SK-N-SH (cell line): ENCODE measurements at regions not wholly inside any gene's neighbourhood (a gene's known extent, or its start where the extent isn't known, plus 50 kb on each side); places are given as distances from the start of the nearest gene placed in this dataset.

Experiments used
- CTCF ChIA-PET: fragments of 300-600, 350-600 bp; formaldehyde crosslinking; extraction: SDS; loops from one replicate; lab custom pipeline; 2021; lab: Yijun Ruan, JAX
- POLR2A ChIA-PET: fragments of 350-600 bp; sonication (Branson Sonifier 250); formaldehyde crosslinking; extraction: SDS; loops from one replicate; lab custom pipeline; 2020; ENCODE audit warnings: antibody characterized with exemption, inconsistent platforms; lab: Yijun Ruan, JAX
- DNase-seq: peaks from one replicate; pipeline ENCODE4 v3.0.0; 2012
- H2AFZ ChIP-seq: fragments of 200-600 bp; sonication (generic); 2 replicates; pipeline ENCODE4 v1.8.1; 2016; ENCODE audit warnings: antibody characterized with exemption, mild to moderate bottlenecking, low read depth
- H3F3A ChIP-seq: fragments of 200-600 bp; sonication (generic); replicated peaks from 2 replicates; pipeline ENCODE3; 2016; ENCODE audit warnings: antibody characterized with exemption, mild to moderate bottlenecking; ENCODE audit not compliant: insufficient read depth
- H3K27ac ChIP-seq, 2 experiments: fragments of 200-500 bp in 1 of 2; fragments of 200-600 bp in 1 of 2; sonication (Bioruptor generic) in 1 of 2; sonication (generic), shearing (Covaris generic) in 1 of 2; 2 replicates each; pipeline versions ENCODE4 v1.5.1 to v1.6.1; 2014 to 2016; ENCODE audit warnings: low read depth in 2 of 2, inconsistent platforms in 1 of 2, low read length in 1 of 2, mild to moderate bottlenecking in 1 of 2, mixed read lengths in 1 of 2
- H3K27me3 ChIP-seq: fragments of 200-600 bp; sonication (generic), shearing (Covaris generic); 2 replicates; pipeline ENCODE4 v1.6.1; 2016; ENCODE audit warnings: mixed run types; ENCODE audit not compliant: insufficient read depth
- H3K36me3 ChIP-seq, 2 experiments: fragments of 200-500 bp in 1 of 2; fragments of 200-600 bp in 1 of 2; sonication (Bioruptor generic) in 1 of 2; sonication (generic) in 1 of 2; replicated peaks in 1 of 2; 2 replicates each; pipeline versions ENCODE3 to v1.5.1; 2014 to 2016; ENCODE audit warnings: low read length in 1 of 2, mild to moderate bottlenecking in 1 of 2; ENCODE audit not compliant: insufficient read depth in 2 of 2, control insufficient read depth in 1 of 2
- H3K4me1 ChIP-seq, 2 experiments: fragments of 200-500 bp in 1 of 2; fragments of 200-600 bp in 1 of 2; sonication (Bioruptor generic) in 1 of 2; sonication (generic), shearing (Covaris generic) in 1 of 2; 2 replicates each; pipeline versions ENCODE4 v1.5.1 to v1.6.1; 2014 to 2016; ENCODE audit warnings: low read depth in 1 of 2, low read length in 1 of 2, mixed run types in 1 of 2; ENCODE audit not compliant: insufficient read depth in 2 of 2, control insufficient read depth in 1 of 2
- H3K4me2 ChIP-seq: fragments of 200-600 bp; sonication (generic), shearing (Covaris generic); 2 replicates; pipeline ENCODE4 v1.6.1; 2017; ENCODE audit warnings: mixed run types
- H3K4me3 ChIP-seq, 2 experiments: fragments of 200-500 bp in 1 of 2; fragments of 200-600 bp in 1 of 2; sonication (Bioruptor generic) in 1 of 2; sonication (generic), shearing (Covaris generic) in 1 of 2; 2 replicates each; pipeline versions ENCODE4 v1.5.1 to v1.8.1; 2014 to 2016; ENCODE audit warnings: low read depth in 2 of 2, inconsistent platforms in 1 of 2, low read length in 1 of 2, mild to moderate bottlenecking in 1 of 2, mixed read lengths in 1 of 2, moderate library complexity in 1 of 2
- H3K79me2 ChIP-seq: fragments of 200-600 bp; sonication (generic); 2 replicates; pipeline ENCODE4 v1.8.1; 2017; ENCODE audit warnings: mild to moderate bottlenecking; ENCODE audit not compliant: insufficient read depth
- H3K9ac ChIP-seq: fragments of 200-600 bp; sonication (generic); 2 replicates; pipeline ENCODE4 v1.6.1; 2017; ENCODE audit warnings: mixed run types
- H3K9me2 ChIP-seq: fragments of 200-600 bp; sonication (generic); 2 replicates; pipeline ENCODE4 v1.6.1; 2017; ENCODE audit warnings: mixed run types
- H3K9me3 ChIP-seq: fragments of 200-600 bp; sonication (generic); 2 replicates; pipeline ENCODE4 v1.6.1; 2017; ENCODE audit warnings: mixed run types, mild to moderate bottlenecking, moderate library complexity
- H4K20me1 ChIP-seq: fragments of 200-600 bp; sonication (generic); 2 replicates; pipeline ENCODE4 v1.6.1; 2017; ENCODE audit warnings: mild to moderate bottlenecking, mixed run types; ENCODE audit not compliant: insufficient read depth
- ELF1 ChIP-seq: IDR thresholded peaks from 2 replicates; pipeline ENCODE4 v1.4.0; 2012
- EP300 ChIP-seq, 2 experiments: IDR thresholded peaks; 2 replicates each; pipeline versions ENCODE4 v1.4.0 to v1.6.1; 2012; ENCODE audit warnings: borderline replicate concordance in 1 of 2, low read depth in 1 of 2, low read length in 1 of 2
- GABPA ChIP-seq: IDR thresholded peaks from 2 replicates; pipeline ENCODE4 v1.4.0; 2012; ENCODE audit warnings: low read depth, mild to moderate bottlenecking
- IRF3 ChIP-seq: fragments of 150-350 bp; IDR thresholded peaks from 2 replicates; pipeline ENCODE4 v1.6.1; 2016; ENCODE audit warnings: mild to moderate bottlenecking, low read depth, low read length
- JUND ChIP-seq: IDR thresholded peaks from 2 replicates; pipeline ENCODE4 v1.4.0; 2012
- MEF2A ChIP-seq: IDR thresholded peaks from 2 replicates; pipeline ENCODE4 v1.4.0; 2012; ENCODE audit warnings: low read depth, borderline replicate concordance
- NFIC ChIP-seq: IDR thresholded peaks from 2 replicates; pipeline ENCODE4 v1.4.0; 2012; ENCODE audit warnings: borderline replicate concordance
- NRF1 ChIP-seq: IDR thresholded peaks from 2 replicates; pipeline ENCODE4 v1.6.1; 2012; ENCODE audit warnings: low read depth, mild to moderate bottlenecking, low read length
- RAD21 ChIP-seq: IDR thresholded peaks from 2 replicates; pipeline ENCODE4 v1.6.1; 2012; ENCODE audit warnings: mild to moderate bottlenecking, low read length
- REST ChIP-seq: IDR thresholded peaks from 2 replicates; pipeline ENCODE4 v1.6.1; 2012; ENCODE audit warnings: mild to moderate bottlenecking, low read depth, low read length, moderate library complexity
- RFX5 ChIP-seq: IDR thresholded peaks from 2 replicates; pipeline ENCODE4 v1.6.1; 2012; ENCODE audit warnings: mild to moderate bottlenecking, improper control_type of control experiment, low read length
- SIN3A ChIP-seq: IDR thresholded peaks from 2 replicates; pipeline ENCODE4 v1.6.1; 2012; ENCODE audit warnings: low read depth, mild to moderate bottlenecking, low read length, moderate library complexity, borderline replicate concordance
- SMC3 ChIP-seq: IDR thresholded peaks from 2 replicates; pipeline ENCODE4 v1.6.1; 2012; ENCODE audit warnings: low read depth, low read length, improper control_type of control experiment
- TAF1 ChIP-seq: IDR thresholded peaks from 2 replicates; pipeline ENCODE4 v1.6.1; 2012; ENCODE audit warnings: low read depth, mild to moderate bottlenecking, low read length, moderate library complexity, borderline replicate concordance
- TCF12 ChIP-seq: IDR thresholded peaks from 2 replicates; pipeline ENCODE4 v1.4.0; 2012
- USF1 ChIP-seq: IDR thresholded peaks from 2 replicates; pipeline ENCODE4 v1.4.0; 2012; ENCODE audit warnings: low read depth, borderline replicate concordance
- YY1 ChIP-seq: IDR thresholded peaks from 2 replicates; pipeline ENCODE4 v1.4.0; 2012; ENCODE audit warnings: low read depth, mild to moderate bottlenecking
- WGBS: methylation state at CpG from one replicate; pipeline ENCODE4 v1.1.6; 2017; ENCODE audit warnings: low lambda C conversion rate; 5-methylcytosine and 5-hydroxymethylcytosine counted together

GRCh38 chr4:156021298-156021697, 67.6 kb upstream of the CTSO start:
- H3K4me1 ChIP-seq = no peaks in the 10 kb centered on the region
- H3K9me2 ChIP-seq = no peaks in the 10 kb centered on the region
- H3K4me3 ChIP-seq = no peak overlapping the region
- ChIA-PET CTCF (no interaction called here), POLR2A (no interaction called here)
- H3K79me2 ChIP-seq = no peaks in the 10 kb centered on the region
- H3K27me3 ChIP-seq = no peaks in the 10 kb centered on the region; the same call in 1 of the 2 replicates
- H3K9me3 ChIP-seq = no peaks in the 10 kb centered on the region
- 17% methylated on average over 6 of the region's 6 CpGs for WGBS
- DNase-seq = no peak
- H3K4me2 ChIP-seq = no peak overlapping the region
- H3K36me3 ChIP-seq = no peaks in the 10 kb centered on the region
- H3K9ac ChIP-seq = no peak overlapping the region
- no peak overlapping the region for H3K27ac ChIP-seq
- H2AFZ ChIP-seq = no peak overlapping the region
- H3F3A ChIP-seq = no peaks in the 10 kb centered on the region
- TF ChIP-seq SIN3A (no peak), ELF1 (no peak), USF1 (no peak), GABPA (no peak), JUND (no peak)
- H4K20me1 ChIP-seq = no peaks in the 10 kb centered on the region

- Histone ChIP-seq H3K79me2 (no peaks in the 10 kb centered on the region), H4K20me1 (no peaks in the 10 kb centered on the region), H3K9ac (no peak overlapping the region), H3K9me3 (no peaks in the 10 kb centered on the region), H3K27ac (no peak overlapping the region), H3K4me2 (no peak overlapping the region), H3K27me3 (no peaks in the 10 kb centered on the region; the same call in 1 of the 2 replicates), H3K36me3 (no peaks in the 10 kb centered on the region), H2AFZ (no peak overlapping the region), H3F3A (no peaks in the 10 kb centered on the region), H3K9me2 (no peaks in the 10 kb centered on the region), H3K4me1 (no peaks in the 10 kb centered on the region), H3K4me3 (no peak overlapping the region)
- ChIA-PET CTCF (no interaction called here), POLR2A (no interaction called here)
- TF ChIP-seq USF1 (no peak), IRF3 (no peak), TCF12 (no peak), RAD21 (no peak), MEF2A (no peak), EP300 (IDR thresholded peaks at IDR 0.05; ENCODE audit: borderline replicate concordance in 1 of 2, low read depth in 1 of 2, low read length in 1 of 2) (no peak), TAF1 (no peak)
- DNase-seq = no peak
- WGBS = 2% methylated on average over 2 of the region's 2 CpGs
Observed at GRCh38 chr4:156019246-156019645, 65.6 kb upstream of the CTSO start.

- Histone ChIP-seq H3K27me3 (no peaks in the 10 kb centered on the region; the same call in 1 of the 2 replicates), H3K9me3 (no peaks in the 10 kb centered on the region), H3F3A (no peaks in the 10 kb centered on the region), H3K36me3 (no peaks in the 10 kb centered on the region), H3K4me2 (no peak overlapping the region), H3K4me3 (no peak overlapping the region), H3K79me2 (no peaks in the 10 kb centered on the region), H3K4me1 (no peaks in the 10 kb centered on the region), H3K9ac (no peak overlapping the region), H3K9me2 (no peaks in the 10 kb centered on the region), H4K20me1 (no peaks in the 10 kb centered on the region), H2AFZ (no peak overlapping the region), H3K27ac (no peak overlapping the region)
- POLR2A ChIA-PET = no interaction called here
- CTCF ChIA-PET = no interaction called here
- WGBS = 6% methylated on average over 5 of the region's 5 CpGs
- DNase-seq = no peak
- TF ChIP-seq SMC3 (no peak), NFIC (no peak), ELF1 (no peak), TAF1 (no peak), REST (no peak), SIN3A (no peak), NRF1 (no peak), TCF12 (no peak), YY1 (no peak), RFX5 (no peak)
Observed at GRCh38 chr4:156018383-156018782, 64.7 kb upstream of the CTSO start.
